ENCODE measurements at regions not wholly inside any gene's neighbourhood (a gene's known extent, or its start where the extent isn't known, plus 50 kb on each side); places are given as distances from the start of the nearest gene placed in this dataset.
"Not testable (repeated sequence)": the region's sequence is repeated elsewhere in the genome, so short reads cannot be mapped to it uniquely, and the experiment has no call there.

- DNase-seq, result no peak
Measured at GRCh38 chr14:83006121-83006670, 1472.5 kb upstream of the SEL1L start.

GRCh38 chr14:83007052-83007451, 1473.4 kb upstream of the SEL1L start:
- not testable (repeated sequence) for DNase-seq

DNA sequence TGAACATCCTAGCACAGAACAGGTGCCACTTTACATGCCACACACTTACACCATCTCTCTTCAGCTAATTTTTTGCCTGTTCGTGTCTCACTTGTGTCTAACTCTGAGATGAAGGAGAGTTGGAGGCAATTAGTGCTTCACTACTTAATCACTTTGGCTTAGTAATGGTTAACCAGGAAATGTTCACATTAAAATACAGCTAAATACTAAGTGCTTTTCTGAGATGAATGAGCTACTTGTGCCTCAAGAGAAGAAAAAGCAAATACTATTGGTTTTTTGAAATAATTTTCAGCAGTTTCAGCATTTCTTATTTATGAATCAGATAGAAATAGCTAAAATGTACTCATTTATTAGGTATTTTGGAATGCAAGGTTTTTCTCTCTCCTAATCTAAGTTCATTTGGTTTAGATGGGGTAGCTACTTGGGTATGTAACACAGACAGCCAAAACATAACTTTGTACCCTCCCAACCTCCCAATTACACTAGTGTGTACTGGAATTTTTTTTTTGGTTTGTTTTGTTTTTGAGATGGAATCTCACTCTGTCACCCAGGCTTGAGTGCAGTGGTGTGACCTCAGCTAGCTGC, 1474.1 kb upstream of the SEL1L start:
- DNase-seq, result no peak

- DNase-seq, result no peak
Measured at GRCh38 chr14:83017296-83017695, 1483.6 kb upstream of the SEL1L start.

DNA sequence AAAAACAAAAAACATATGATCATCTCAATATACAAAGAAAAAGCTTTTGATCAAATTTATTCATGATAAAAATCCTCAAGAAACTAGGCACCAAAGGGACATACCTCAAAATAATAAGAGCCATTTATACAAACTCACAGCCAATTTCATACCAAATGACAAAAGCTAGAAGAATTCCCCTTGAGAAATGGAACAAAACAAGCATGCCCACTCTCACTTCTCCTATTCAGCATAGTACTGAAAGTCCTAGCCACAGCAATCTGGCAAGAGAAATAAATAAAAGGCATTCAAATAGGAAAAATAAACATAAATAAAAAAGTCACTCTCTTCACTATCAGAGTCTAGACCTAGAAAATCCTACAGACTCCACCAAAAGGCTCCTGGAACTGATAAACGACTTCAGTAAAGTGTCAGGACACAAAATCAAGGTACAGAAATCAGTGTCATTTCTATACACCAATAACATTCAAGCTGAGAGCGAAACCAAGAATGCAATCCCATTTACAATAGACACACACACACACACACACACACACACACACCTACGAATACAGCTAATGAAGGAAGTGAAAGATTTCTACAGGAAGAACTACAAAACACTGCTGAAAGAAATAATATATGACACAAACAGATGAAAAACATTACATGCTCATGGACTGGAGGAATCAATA, 1486.2 kb upstream of the SEL1L start:
- no peak for DNase-seq

- no peak for DNase-seq
Measured at GRCh38 chr14:83021323-83021722, 1487.7 kb upstream of the SEL1L start.

DNA sequence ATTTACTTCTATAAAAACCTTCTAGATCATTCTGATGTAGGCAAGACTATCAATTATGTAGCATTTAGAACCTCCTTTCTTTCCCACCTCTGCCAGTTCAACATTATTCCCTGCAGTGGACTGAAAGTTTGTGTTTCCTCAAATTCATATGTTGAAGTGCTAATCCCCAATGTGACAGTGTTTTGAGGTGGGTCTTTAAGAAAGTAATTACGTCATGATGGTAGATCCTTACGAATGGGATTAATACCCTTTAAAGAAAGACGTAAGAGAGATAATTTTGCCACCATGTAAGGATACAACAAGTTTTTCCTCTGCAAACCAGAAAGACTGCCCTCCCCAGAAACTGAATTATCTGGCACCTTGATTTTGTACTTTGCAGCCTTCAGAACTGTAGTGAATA, 1489.7 kb upstream of the SEL1L start:
- DNase-seq, result no peak

DNA sequence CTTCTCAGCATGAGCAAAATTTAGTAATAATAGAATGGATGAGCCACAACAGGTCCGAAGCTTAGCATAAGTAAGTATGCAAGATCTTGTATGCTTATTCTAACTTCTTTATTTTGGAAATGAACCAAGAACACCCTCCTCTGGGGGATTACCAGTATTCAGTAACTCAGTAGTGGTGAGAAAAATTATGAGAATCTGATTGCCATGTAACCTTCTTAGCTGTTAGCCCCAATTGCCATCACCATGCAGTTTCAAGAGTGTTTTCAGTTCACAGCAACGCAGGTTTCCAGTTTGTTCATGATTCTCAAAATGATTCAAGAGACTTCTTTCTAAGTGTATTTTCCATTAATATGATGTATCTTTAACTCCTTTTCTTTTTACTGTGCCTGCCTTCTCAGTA, 1507.6 kb upstream of the SEL1L start:
- no peak for DNase-seq

DNA sequence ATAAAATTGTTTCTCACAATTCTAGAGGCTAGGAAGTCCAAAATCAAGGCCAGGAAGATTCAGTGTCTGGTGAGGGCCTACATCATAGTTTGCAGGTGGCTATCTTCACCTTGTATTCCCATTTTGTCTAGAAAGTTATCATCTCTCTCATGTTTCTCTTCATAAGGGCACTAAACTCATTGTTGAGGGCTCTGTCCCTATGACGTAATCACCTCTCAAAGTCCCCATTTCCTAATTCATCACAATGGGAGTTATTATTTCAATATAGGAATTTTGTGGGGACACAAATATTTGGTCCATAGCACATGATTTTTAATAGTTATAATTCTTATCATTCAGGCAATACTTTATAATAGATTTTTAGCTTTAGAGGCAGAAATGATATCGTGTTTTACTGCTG, 1509.2 kb upstream of the SEL1L start:
- DNase-seq, result no peak

DNA sequence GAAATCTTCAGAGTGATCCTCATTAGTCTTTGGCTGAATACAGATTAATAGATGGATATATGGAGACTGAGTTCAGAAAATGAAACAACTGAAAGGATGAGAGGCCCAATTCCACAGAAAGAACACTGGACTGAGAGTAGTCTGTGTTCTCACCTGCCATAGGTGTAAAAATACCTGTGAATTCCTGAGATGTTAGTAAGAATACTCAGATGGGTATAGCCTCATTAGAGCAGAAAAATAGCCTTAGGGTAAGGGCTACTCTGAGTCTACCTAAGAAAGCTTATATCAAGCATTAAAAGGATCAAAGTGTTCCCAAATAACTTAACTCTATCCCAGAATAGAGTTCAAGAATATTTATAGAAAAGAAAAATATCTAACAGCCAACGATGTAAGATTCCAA, 1510.3 kb upstream of the SEL1L start:
- DNase-seq, result no peak

GRCh38 chr14:83047059-83047830, 1513.6 kb upstream of the SEL1L start:
- DNase-seq, result no peak

DNA sequence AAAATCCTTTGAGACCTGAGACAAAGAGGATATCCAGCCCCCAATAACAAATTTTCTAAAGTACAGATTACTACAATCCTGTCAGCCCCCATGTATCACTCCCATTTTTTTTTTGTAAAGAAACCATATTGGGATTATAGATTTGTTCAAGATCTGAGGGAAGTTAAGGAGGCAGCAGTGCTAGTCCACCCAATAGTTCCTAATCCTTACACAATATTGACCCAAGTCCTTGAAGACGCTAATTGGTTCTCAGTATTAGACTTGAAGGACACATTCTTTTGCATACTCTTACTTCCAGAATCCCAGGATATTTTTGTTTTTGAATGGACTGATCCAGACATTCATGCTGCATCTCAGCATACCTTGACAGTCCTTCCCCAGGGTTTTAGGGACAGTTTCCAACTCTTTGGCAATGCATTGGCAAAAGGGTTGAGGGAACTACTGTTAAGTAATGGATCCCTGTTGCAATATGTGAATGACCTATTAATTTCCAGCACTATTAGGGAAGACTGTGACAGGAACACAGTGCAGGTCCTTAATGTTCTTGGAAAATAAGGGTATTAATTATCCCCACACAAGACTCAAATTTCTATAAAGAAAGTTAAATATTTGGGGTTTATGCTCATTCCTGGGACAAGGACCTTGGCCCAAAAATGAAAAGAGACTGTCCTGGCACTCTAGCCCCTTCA, 1519.5 kb upstream of the SEL1L start:
- no peak for DNase-seq

DNA sequence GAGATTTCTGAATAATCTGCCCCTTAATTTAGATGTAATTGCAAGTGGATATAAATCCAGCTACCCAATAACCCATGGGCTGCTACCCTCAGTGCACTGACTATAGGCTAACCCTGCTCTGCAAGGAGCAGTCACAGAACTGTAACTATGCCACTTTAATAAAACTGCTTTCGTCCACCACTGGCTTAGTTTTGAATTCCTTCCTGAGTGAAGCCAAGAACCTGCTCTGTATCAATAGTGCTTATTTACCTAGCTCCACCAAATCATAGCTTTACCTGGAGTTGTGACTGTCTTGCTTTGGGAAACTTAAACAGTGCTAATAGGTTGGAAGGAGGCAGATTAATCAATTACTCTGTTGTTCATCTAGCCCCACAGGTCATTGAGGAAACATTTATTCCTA, 1524.4 kb upstream of the SEL1L start:
- DNase-seq, result no peak

DNA sequence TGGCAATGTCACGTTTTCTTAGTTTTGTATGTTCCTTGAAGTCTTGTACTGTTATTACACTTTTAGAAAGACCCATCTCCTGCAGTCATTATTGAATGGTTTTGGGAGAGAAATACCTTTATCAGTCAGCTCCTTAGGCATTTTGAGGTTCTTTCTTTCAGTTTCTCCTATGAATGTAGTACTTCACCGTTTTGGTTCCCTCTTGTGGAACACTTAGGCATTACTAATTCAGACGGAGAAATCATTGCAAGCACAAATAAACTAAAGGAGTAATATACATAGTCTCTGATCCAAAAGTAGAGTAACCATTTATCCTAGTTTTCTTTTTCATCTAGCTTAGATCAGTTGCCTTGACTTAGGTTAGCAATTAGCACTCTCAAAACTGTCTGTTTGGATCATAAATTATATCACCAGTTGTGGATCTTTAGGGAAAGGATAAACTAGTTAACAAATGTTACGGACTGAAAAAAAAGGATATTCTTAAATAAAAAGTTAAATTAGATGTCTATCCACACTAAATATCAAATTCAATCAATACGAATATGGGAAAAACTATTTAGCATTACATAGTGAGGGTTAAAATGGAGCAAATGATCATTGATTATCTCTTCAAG, 1538.3 kb upstream of the SEL1L start:
- DNase-seq, result no peak

GRCh38 chr14:83085136-83085535, 1551.5 kb upstream of the SEL1L start:
- no peak for DNase-seq

DNA sequence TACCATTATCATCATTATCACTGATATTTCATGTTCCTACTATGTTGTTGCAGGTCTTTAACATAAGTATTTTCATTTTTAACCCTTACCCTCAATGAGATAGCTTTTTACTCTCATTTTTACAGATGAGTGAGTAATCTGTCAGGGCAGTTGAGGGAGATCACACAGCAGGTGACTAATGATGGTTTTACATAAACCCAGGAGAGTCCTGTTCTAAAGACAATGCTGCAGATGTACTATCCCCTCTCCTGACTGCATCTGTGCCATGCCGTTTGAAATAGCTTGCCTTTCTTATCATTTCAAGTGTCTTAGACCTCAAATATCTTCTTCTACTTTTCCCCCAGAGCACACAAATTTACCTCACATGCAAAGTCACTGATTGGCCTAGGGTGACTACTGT, 1552.1 kb upstream of the SEL1L start:
- no peak for DNase-seq

DNA sequence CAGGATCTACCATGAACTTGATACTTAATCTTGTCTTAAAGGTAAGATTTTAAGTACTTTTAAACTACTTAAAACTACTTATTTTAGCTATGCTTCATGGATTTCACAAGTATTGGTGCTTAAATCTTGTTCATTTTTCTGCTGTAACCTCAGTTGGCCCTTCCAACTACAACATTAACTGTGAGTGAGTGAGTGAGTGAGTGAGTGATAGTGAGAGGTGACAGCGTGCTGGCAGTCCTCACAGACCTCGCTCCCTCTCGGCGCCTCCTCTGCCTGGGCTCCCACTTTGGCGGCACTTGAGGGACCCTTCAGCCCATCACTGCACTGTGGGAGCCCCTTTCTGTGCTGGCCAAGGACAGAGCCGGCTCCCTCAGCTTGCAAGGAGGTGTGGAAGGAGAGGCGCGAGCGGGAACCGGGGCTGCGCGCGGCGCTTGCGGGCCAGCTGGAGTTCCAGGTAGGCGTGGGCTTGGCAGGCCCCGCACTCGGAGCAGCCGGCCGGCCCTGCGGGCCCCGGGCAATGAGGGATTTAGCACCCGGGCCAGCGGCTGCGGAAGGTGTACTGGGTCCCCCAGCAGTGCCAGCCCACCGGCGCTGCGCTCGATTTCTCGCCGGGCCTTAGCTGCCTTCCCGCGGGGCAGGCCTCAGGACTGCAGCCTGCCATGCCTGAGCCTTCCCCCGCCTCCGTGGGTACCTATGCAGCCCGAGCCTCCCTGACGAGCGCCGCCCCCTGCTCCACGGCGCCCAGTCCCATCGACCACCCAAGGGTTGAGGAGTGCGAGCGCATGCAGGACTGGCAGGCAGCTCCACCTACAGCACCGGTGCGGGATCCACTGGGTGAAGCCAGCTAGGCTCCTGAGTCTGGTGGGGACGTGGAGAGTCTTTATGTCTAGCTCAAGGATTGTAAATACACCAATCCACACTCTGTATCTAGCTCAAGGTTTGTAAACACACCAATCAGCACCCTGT, 1558.6 kb upstream of the SEL1L start:
- not testable (repeated sequence) for DNase-seq

- DNase-seq, result no peak
Measured at GRCh38 chr14:83096092-83096491, 1562.4 kb upstream of the SEL1L start.

DNA sequence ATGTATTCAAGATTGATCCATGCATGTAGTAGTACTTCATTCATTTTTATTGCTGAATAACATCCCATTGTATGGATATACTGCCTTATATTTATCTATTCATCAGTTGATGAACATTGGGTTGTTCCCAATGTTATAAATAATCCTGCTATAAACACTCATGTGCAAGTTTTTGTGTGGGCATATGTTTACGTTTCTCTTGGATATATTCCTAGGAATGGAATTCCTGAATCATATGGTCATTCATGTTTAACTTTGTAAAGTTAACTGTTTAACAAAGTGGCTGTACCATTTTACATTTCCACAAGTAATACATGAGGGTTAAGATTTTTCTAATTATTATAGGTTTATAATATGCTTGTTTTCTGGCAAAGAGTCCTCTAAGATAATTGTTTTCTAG, 1568.2 kb upstream of the SEL1L start:
- DNase-seq, result no peak

DNA sequence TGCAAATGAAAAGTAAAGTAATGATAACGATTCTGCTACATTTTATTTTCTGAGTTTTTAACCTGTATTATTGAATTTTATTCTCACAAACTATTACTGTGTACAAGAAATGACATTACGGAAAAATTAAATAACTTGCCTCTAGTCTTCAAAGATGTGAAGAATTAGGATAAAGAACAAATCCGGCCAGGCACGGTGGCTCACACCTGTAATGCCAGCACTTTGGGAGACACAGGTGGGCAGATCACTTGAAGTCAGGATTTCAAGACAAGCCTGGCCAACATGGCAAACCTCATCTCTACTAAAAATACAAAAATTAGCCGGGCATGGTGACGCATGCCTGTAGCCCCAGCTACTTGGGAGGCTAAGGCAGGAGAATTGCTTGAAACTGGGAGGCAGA, 1584.4 kb upstream of the SEL1L start:
- DNase-seq, result no peak

DNA sequence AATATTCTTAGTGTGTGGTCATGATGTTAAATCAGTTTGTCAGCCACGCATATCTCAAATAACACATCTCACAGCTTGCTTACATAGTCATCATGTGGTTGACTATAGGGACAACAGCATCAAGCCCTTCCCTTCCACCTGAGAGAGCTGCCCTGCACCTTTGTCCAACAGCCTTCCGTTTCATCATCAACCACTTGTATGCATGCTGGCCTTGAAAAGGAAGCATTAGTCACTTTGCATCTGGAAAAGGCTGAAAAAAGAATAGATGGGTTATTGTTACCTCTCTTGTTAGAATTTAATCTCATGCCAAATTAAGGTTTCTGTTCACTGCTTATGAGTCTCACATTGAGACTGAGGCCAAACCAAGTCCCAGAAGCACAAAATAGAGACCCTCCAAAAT, 1586.5 kb upstream of the SEL1L start:
- DNase-seq, result no peak
